Astrocyte of the spinal cord (primary cell): ENCODE measurements at regions not wholly inside any gene's neighbourhood (a gene's known extent, or its start where the extent isn't known, plus 50 kb on each side); places are given as distances from the start of the nearest gene placed in this dataset.

Experiments
- DNase-seq: peaks from one replicate; pipeline ENCODE4 v3.0.0; 2011; ENCODE audit warnings: low read depth, low spot score
- H3K4me3 ChIP-seq: 2 replicates; pipeline ENCODE4 v1.5.1; 2011; ENCODE audit warnings: low read depth, mild to moderate bottlenecking, low read length, moderate library complexity
- in situ Hi-C: cut with HindIII; loops from 2 replicates; pipeline ENCODE4 v1.10.0; 2017; ENCODE audit warnings: low sequenced_read_pairs
- TF ChIP-seq, protein P1 (sequence below): IDR thresholded peaks from 2 replicates; pipeline ENCODE4 v1.5.1; 2012; ENCODE audit warnings: low read depth, mild to moderate bottlenecking, low read length, inconsistent platforms

DNA sequence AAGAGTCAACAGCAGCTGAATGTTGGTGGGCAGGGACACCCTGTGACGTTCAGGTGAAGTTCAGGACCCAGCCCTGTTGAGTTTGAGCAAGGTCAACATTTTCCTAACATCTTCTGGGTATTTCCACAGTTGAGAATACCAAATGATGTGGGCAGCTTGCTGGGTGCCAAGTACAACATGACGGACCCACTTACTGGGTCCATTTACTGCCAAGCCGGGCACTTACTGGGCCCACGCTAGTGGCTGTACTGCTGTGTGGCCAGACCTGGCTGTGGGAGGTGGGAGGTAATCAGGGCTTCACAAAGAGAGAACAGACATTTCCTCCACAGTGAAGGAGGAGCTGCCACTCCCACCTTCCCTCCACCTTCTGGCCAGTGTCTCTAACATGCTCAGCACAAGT, 99.2 kb downstream of the PSMG1 start:
- no peak overlapping the region for H3K4me3 ChIP-seq
- no peak for DNase-seq
- in situ Hi-C loops, result no loop called here
- TF ChIP-seq, protein P1, sequence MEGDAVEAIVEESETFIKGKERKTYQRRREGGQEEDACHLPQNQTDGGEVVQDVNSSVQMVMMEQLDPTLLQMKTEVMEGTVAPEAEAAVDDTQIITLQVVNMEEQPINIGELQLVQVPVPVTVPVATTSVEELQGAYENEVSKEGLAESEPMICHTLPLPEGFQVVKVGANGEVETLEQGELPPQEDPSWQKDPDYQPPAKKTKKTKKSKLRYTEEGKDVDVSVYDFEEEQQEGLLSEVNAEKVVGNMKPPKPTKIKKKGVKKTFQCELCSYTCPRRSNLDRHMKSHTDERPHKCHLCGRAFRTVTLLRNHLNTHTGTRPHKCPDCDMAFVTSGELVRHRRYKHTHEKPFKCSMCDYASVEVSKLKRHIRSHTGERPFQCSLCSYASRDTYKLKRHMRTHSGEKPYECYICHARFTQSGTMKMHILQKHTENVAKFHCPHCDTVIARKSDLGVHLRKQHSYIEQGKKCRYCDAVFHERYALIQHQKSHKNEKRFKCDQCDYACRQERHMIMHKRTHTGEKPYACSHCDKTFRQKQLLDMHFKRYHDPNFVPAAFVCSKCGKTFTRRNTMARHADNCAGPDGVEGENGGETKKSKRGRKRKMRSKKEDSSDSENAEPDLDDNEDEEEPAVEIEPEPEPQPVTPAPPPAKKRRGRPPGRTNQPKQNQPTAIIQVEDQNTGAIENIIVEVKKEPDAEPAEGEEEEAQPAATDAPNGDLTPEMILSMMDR, result no peak

DNA sequence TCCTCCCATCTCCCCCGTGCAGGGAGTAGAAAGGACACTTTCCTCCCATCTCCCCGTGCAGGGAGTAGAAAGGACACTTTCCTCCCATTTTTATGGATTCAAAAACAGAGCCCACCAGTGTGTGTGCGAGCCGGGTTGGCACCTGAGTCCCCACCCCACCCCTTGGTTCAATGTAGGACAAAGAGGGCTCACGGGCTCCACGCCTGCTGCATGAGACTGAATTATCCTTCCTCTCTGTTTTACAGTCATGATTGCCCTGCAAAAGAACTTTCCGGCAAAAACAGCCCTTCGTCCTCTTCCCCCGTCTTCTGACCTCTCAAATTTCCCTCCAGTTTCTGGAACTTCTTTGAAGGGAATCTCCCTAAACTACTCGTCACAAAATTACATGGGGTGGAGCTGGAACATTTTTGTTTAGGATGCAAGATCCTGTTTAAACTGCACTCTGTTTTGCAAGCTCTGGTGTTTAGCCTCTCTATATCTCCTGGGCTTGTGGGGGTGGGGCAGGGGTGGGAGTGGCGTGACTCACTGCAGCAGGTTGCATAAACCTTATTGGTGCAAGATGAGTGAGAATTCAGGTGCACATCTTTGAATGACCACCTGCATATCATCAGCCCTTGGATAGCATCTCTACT, 99.8 kb downstream of the PSMG1 start:
- no peak for DNase-seq
- in situ Hi-C loops, result no loop called here
- TF ChIP-seq, protein P1, result no peak
- H3K4me3 ChIP-seq, result no peak overlapping the region

DNA sequence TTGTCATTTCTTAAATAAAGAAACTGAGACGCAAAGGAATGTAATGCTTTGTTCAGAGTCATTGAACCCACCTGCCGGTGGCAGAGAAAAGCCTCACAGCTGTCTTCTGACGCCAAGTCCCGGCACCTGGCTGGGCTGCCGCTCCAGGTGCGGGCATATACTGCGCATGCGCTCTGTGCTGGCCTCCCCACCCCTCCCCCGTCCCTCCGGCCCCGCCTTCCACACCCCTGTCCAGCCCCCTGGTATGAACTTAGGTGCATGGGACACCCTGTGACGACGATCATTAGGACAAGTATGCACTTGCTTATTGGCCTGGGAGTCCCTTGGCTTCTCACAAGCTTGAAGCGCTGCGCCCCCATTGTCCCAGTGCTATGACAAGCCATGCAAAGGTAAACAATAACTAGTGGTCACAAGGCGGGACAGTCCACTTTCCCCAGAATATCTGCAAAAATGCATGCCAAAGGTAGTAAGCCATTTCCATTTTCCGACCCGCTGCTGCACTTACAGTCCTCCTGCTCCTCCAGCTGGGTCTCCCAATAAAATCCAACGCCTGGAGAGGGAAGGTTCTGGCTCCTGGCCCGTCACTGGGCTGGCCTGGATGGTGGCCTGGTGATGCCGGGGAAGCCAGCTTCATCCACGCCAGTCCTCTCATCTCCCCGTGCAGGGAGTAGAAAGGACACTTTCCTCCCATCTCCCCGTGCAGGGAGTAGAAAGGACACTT, 100.4 kb downstream of the PSMG1 start:
- in situ Hi-C loops, result no loop called here
- DNase-seq, result no peak
- no peak overlapping the region for H3K4me3 ChIP-seq

DNA sequence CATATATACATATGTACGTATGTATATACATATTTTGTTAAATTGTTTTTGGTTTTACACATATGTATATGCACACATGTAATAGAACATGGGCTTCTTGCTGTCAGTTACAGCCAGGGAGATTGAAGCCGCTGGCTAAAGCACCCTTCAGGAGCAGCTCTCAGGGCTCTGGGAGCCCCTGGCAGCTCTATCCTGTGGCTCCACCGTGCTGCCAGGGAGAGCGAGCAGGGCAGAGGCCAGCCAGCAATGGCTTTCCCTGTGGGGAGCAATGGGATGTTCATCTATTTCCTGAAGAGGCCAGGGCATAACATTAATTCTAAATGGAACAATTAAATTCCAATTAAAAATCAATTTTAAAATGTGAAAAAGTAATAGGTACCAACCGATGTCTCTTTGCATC, 102.9 kb downstream of the PSMG1 start:
- in situ Hi-C loops, result no loop called here
- TF ChIP-seq, protein P1, result no peak

More for the DNA sequence above, 100.4 kb downstream of the PSMG1 start:
- TF ChIP-seq, protein P1, result no peak

DNA sequence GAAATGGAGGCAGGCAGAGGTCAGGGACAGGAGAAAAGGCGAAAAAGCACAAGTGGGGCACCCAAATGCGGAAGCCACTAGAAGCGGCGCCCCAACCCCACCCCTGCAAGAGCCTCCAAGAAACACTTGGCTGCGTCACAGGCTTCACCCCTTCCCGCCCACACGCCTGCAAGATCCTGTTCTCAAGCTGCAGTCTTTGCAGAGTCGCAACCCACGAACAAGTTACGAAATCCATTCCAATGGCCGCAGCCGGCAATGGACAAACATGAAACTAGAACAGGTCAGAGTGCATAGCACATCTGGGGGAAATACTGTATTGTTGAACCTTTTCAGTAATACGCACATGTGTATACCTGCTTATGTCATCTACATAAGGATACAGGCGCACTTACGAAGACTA, 103.6 kb downstream of the PSMG1 start:
- no peak overlapping the region for H3K4me3 ChIP-seq
- TF ChIP-seq, protein P1, result no peak
- in situ Hi-C loops, result no loop called here
- no peak for DNase-seq

More for the DNA sequence above, 102.9 kb downstream of the PSMG1 start:
- no peak for DNase-seq
- H3K4me3 ChIP-seq, result no peak overlapping the region

DNA sequence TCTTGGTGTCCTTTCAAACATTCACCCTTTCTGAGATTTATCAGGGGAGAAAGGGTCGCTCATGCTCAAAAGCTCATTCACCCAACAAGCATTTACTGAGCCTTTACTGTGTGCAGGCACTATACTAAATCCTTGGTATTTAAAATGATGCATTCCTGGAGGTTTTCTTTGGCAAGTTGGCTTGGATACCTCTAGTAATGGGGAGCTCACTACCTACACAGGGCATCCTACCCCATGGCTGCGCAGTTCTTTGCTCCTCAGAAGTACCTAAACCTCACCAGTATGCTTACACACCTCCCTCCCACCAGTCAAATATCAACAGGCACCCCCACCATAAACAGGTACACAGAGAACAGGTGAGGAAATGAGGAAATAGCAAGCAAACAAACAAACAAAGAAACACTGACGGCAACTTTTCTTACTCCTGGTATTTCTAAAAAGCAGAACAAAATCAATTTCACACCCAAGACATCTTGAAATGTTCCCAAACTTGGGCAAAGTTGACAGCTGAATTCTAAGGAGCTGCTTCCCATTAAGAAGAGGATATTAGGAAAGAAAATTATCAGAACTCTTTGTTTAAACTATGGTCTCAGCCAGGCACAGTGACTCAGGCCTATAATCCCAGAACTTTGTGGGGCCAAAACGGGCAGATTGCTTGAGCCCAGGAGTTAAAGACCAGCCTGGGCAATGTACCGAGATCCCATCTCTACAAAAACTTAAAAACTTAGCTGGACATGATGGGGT, 104.8 kb downstream of the PSMG1 start:
- in situ Hi-C loops, result no loop called here
- no peak for DNase-seq
- H3K4me3 ChIP-seq, result no peak overlapping the region
- TF ChIP-seq, protein P1, result no peak
